Calu3 (cell line): ENCODE measurements at regions not wholly inside any gene's neighbourhood (a gene's known extent, or its start where the extent isn't known, plus 50 kb on each side); places are given as distances from the start of the nearest gene placed in this dataset.
A peak's percentile ranks its signal among the peaks of the same experiment; 100 is the strongest.

Experiments used
- BruUV-seq: library from RNA; stranded (reverse); fragments of 400-500 nt; replicated peaks from 2 replicates; lab custom pipeline; 2021; lab: Mats Ljungman, UMichigan
- CTCF ChIA-PET: fragments of 300-600 bp; sonication (Branson Sonifier 250); formaldehyde crosslinking; loops from one replicate; lab custom pipeline; 2022; ENCODE audit warnings: antibody characterized with exemption; lab: Charles Lee
- DNase-seq: peaks from one replicate; pipeline ENCODE4 v3.0.0; 2022
- H3K27ac Mint-ChIP-seq: one replicate; pipeline ENCODE4 v1.8.0; 2022; ENCODE audit warnings: mixed read lengths; ENCODE audit not compliant: unreplicated experiment
- H3K27me3 Mint-ChIP-seq: one replicate; pipeline ENCODE4 v1.8.0; 2022; ENCODE audit warnings: mixed read lengths; ENCODE audit not compliant: unreplicated experiment
- H3K36me3 Mint-ChIP-seq: one replicate; pipeline ENCODE4 v1.8.0; 2022; ENCODE audit warnings: mild to moderate bottlenecking, moderate library complexity, mixed read lengths; ENCODE audit not compliant: insufficient read depth, unreplicated experiment
- H3K4me1 Mint-ChIP-seq: one replicate; pipeline ENCODE4 v1.8.0; 2022; ENCODE audit warnings: mild to moderate bottlenecking, low read depth, mixed read lengths; ENCODE audit not compliant: unreplicated experiment
- H3K4me3 Mint-ChIP-seq: one replicate; pipeline ENCODE4 v1.8.0; 2022; ENCODE audit warnings: mild to moderate bottlenecking, low read depth, moderate library complexity, mixed read lengths; ENCODE audit not compliant: unreplicated experiment
- H3K9me3 Mint-ChIP-seq: one replicate; pipeline ENCODE4 v1.8.0; 2022; ENCODE audit warnings: low read depth, mixed read lengths; ENCODE audit not compliant: unreplicated experiment
- CTCF ChIP-seq: fragments of 200-600 bp; IDR thresholded peaks from one replicate; pipeline ENCODE4 v1.8.0; 2022; ENCODE audit warnings: antibody characterized with exemption; ENCODE audit not compliant: unreplicated experiment
- intact Hi-C: fragments of 100-400 bp; cut with micrococcal nuclease; formaldehyde crosslinking; loops from one replicate; pipeline ENCODE4 v1.10.0; 2022; ENCODE audit not compliant: unreplicated experiment

- Mint-ChIP-seq H3K36me3 (peaks cover 7% of the 10 kb centered on the region), H3K4me3 (no peak overlapping the region), H3K27me3 (no peaks in the 10 kb centered on the region), H3K4me1 (peaks cover 26% of the 10 kb centered on the region), H3K9me3 (no peaks in the 10 kb centered on the region), H3K27ac (peak overlapping the region; percentile 41)
- CTCF ChIA-PET: no interaction called here
- no TSS peak for BruUV-seq
- no peak for DNase-seq
- intact Hi-C loops: loop anchor here (10.0 kb wide), 1 partner anchor 60 kb away; no protein-coding TSS in a partner anchor
- TF ChIP-seq CTCF: no peak
Measured at GRCh38 chr15:39215015-39215414, 365.9 kb upstream of the THBS1 start.

GRCh38 chr15:39216816-39217215 lies 364.1 kb upstream of the THBS1 start:
- CTCF ChIA-PET: no interaction called here
- intact Hi-C loops: loop anchor here (10.0 kb wide), 1 partner anchor 58 kb away; no protein-coding TSS in a partner anchor
- DNase-seq: no peak
- Mint-ChIP-seq H3K4me3 (no peak overlapping the region), H3K9me3 (no peaks in the 10 kb centered on the region), H3K4me1 (peaks cover 20% of the 10 kb centered on the region), H3K36me3 (peaks cover 7% of the 10 kb centered on the region), H3K27me3 (no peaks in the 10 kb centered on the region), H3K27ac (no peak overlapping the region)
- BruUV-seq: no TSS peak
- TF ChIP-seq CTCF: no peak

- DNase-seq: no peak
- Mint-ChIP-seq H3K9me3 (no peaks in the 10 kb centered on the region), H3K4me1 (no peaks in the 10 kb centered on the region), H3K36me3 (no peaks in the 10 kb centered on the region), H3K4me3 (no peak overlapping the region), H3K27me3 (no peaks in the 10 kb centered on the region), H3K27ac (no peak overlapping the region)
- no peak for TF ChIP-seq CTCF
- CTCF ChIA-PET: no interaction called here
- BruUV-seq: no TSS peak
- intact Hi-C loops: loop anchor here (10.0 kb wide), 1 partner anchor 55 kb away; no protein-coding TSS in a partner anchor
Measured at GRCh38 chr15:39219608-39220007, 361.3 kb upstream of the THBS1 start.

- no peaks in the 10 kb centered on the region for H3K36me3 Mint-ChIP-seq
- no peaks in the 10 kb centered on the region for H3K27me3 Mint-ChIP-seq
- no peak for DNase-seq
- peaks cover 10% of the 10 kb centered on the region for H3K4me1 Mint-ChIP-seq
- intact Hi-C loops: no loop called here
- BruUV-seq: no TSS peak
- no peak for TF ChIP-seq CTCF
- CTCF ChIA-PET: interaction anchor here (0.7 kb wide), 1 partner anchor 16 kb away, joined by 5 read pairs; no protein-coding TSS in a partner anchor
- no peak overlapping the region for H3K4me3 Mint-ChIP-seq
- H3K9me3 Mint-ChIP-seq: no peaks in the 10 kb centered on the region
- H3K27ac Mint-ChIP-seq: no peak overlapping the region
Measured at GRCh38 chr15:39226169-39226937, 354.5 kb upstream of the THBS1 start.
